SK-N-SH treated with all-trans-retinoic acid at 6 μM for 48 hours (cell line): ENCODE measurements at regions not wholly inside any gene's neighbourhood (a gene's known extent, or its start where the extent isn't known, plus 50 kb on each side); places are given as distances from the start of the nearest gene placed in this dataset.

Experiments
- ATAC-seq: fragments of 200-7000 bp; cut with Tn5 transposase; 3 replicates; pipeline ENCODE4 v1.9.1; 2020; ENCODE audit warnings: mild to moderate bottlenecking, moderate library complexity
- ARNTL ChIP-seq: fragments of 450-650 bp; formaldehyde crosslinking; IDR thresholded peaks from 2 replicates; pipeline ENCODE4 v1.5.0; 2020; ENCODE audit warnings: low read depth, mild to moderate bottlenecking, moderate library complexity, borderline replicate concordance
- BACH2 ChIP-seq: fragments of 250-450 bp; sonication (Bioruptor Pico); IDR thresholded peaks from 2 replicates; pipeline ENCODE4 v1.9.0; 2021; ENCODE audit warnings: mild to moderate bottlenecking, borderline replicate concordance
- CSDC2 ChIP-seq: fragments of 250-450 bp; sonication (Bioruptor Pico); IDR thresholded peaks from 2 replicates; pipeline ENCODE4 v1.5.0; 2020; ENCODE audit warnings: mild to moderate bottlenecking, moderate library complexity
- ESRRG ChIP-seq: fragments of 250-450 bp; sonication (Bioruptor Pico); IDR thresholded peaks from 2 replicates; pipeline ENCODE4 v1.6.1; 2021; ENCODE audit warnings: mild to moderate bottlenecking
- GLIS3 ChIP-seq: fragments of 250-450 bp; sonication (Bioruptor Pico); IDR thresholded peaks from 2 replicates; pipeline ENCODE4 v1.5.0; 2020; ENCODE audit warnings: mild to moderate bottlenecking, moderate library complexity
- ISL1 ChIP-seq: fragments of 250-450 bp; sonication (Bioruptor Pico); IDR thresholded peaks from 2 replicates; pipeline ENCODE4 v2.1.2; 2022; ENCODE audit warnings: mild to moderate bottlenecking, moderate library complexity
- OSR1 ChIP-seq: fragments of 250-450 bp; sonication (Bioruptor Pico); IDR thresholded peaks from 2 replicates; pipeline ENCODE4 v1.8.0; 2022; ENCODE audit warnings: moderate library complexity, mild to moderate bottlenecking, inconsistent platforms
- PATZ1 ChIP-seq: fragments of 250-450 bp; sonication (Bioruptor Pico); IDR thresholded peaks from 2 replicates; pipeline ENCODE4 v1.8.0; 2020; ENCODE audit warnings: mild to moderate bottlenecking, moderate library complexity, borderline replicate concordance
- PPARA ChIP-seq: fragments of 250-450 bp; sonication (Bioruptor Pico); IDR thresholded peaks from 2 replicates; pipeline ENCODE4 v1.5.0; 2020; ENCODE audit warnings: mild to moderate bottlenecking, borderline replicate concordance
- RARB ChIP-seq: fragments of 250-450 bp; sonication (Bioruptor Pico); IDR thresholded peaks from 2 replicates; pipeline ENCODE4 v1.8.0; 2021; ENCODE audit warnings: mild to moderate bottlenecking, moderate library complexity
- SNAI2 ChIP-seq: fragments of 250-450 bp; sonication (Bioruptor Pico); IDR thresholded peaks from 2 replicates; pipeline ENCODE4 v1.5.0; 2020; ENCODE audit warnings: mild to moderate bottlenecking, moderate library complexity
- TCF4 ChIP-seq: fragments of 250-450 bp; sonication (Bioruptor Pico); IDR thresholded peaks from 2 replicates; pipeline ENCODE4 v1.8.0; 2021; ENCODE audit warnings: mild to moderate bottlenecking, moderate library complexity, borderline replicate concordance
- TOX ChIP-seq: fragments of 250-450 bp; sonication (Bioruptor Pico); IDR thresholded peaks from 2 replicates; pipeline ENCODE4 v1.8.0; 2021; ENCODE audit warnings: mild to moderate bottlenecking, moderate library complexity, borderline replicate concordance
- TSHZ2 ChIP-seq: fragments of 250-450 bp; sonication (Bioruptor Pico); IDR thresholded peaks from 2 replicates; pipeline ENCODE4 v1.5.0; 2020; ENCODE audit warnings: mild to moderate bottlenecking, moderate library complexity
- ZC3H10 ChIP-seq: fragments of 250-450 bp; sonication (Bioruptor Pico); IDR thresholded peaks from 2 replicates; pipeline ENCODE4 v1.5.1; 2021; ENCODE audit warnings: mild to moderate bottlenecking, moderate library complexity
- ZFP3 ChIP-seq: fragments of 250-450 bp; sonication (Bioruptor Pico); IDR thresholded peaks from 2 replicates; pipeline ENCODE4 v1.5.0; 2020; ENCODE audit warnings: mild to moderate bottlenecking, moderate library complexity
- ZFP30 ChIP-seq: fragments of 450-650 bp; formaldehyde crosslinking; IDR thresholded peaks from 2 replicates; pipeline ENCODE4 v1.5.0; 2022; ENCODE audit warnings: mild to moderate bottlenecking, moderate library complexity
- ZNF565 ChIP-seq: fragments of 450-650 bp; formaldehyde crosslinking; conservative IDR thresholded peaks from 2 replicates; pipeline ENCODE4 v1.5.0; 2020; ENCODE audit warnings: low read depth, mild to moderate bottlenecking, moderate library complexity
- ZNF70 ChIP-seq: fragments of 450-650 bp; formaldehyde crosslinking; IDR thresholded peaks from 2 replicates; pipeline ENCODE4 v1.5.0; 2020; ENCODE audit warnings: mild to moderate bottlenecking, moderate library complexity
- ZNF8 ChIP-seq: fragments of 450-650 bp; formaldehyde crosslinking; IDR thresholded peaks from 2 replicates; pipeline ENCODE4 v1.5.0; 2020; ENCODE audit warnings: mild to moderate bottlenecking, moderate library complexity
- TF ChIP-seq, protein P1 (sequence below): fragments of 250-450 bp; sonication (Bioruptor Pico); IDR thresholded peaks from 2 replicates; pipeline ENCODE4 v1.5.1; 2020; ENCODE audit warnings: low read depth, mild to moderate bottlenecking, moderate library complexity
- TF ChIP-seq, protein P2 (sequence below): fragments of 250-450 bp; sonication (Bioruptor Pico); IDR thresholded peaks from 2 replicates; pipeline ENCODE4 v1.8.0; 2021; ENCODE audit warnings: low read depth, mild to moderate bottlenecking, moderate library complexity, borderline replicate concordance
- TF ChIP-seq, protein P3 (sequence below): fragments of 250-450 bp; sonication (Bioruptor Pico); IDR thresholded peaks from 2 replicates; pipeline ENCODE4 v1.5.1; 2021; ENCODE audit warnings: mild to moderate bottlenecking, moderate library complexity

- TF ChIP-seq ARNTL (CRISPR knock-in tag), result no peak
- no peak for TF ChIP-seq OSR1
- TF ChIP-seq, protein P1, sequence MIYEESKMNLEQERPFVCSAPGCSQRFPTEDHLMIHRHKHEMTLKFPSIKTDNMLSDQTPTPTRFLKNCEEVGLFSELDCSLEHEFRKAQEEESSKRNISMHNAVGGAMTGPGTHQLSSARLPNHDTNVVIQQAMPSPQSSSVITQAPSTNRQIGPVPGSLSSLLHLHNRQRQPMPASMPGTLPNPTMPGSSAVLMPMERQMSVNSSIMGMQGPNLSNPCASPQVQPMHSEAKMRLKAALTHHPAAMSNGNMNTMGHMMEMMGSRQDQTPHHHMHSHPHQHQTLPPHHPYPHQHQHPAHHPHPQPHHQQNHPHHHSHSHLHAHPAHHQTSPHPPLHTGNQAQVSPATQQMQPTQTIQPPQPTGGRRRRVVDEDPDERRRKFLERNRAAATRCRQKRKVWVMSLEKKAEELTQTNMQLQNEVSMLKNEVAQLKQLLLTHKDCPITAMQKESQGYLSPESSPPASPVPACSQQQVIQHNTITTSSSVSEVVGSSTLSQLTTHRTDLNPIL (CRISPR knock-in tag), result no peak
- no peak for TF ChIP-seq ZNF565 (CRISPR knock-in tag)
- TF ChIP-seq, all 23 proteins: peak for 0
- ATAC-seq, result no peak
Measured at GRCh38 chr13:22253107-22253506, 582.2 kb downstream of the FGF9 start.

GRCh38 chr13:22256111-22256639, 585.3 kb downstream of the FGF9 start:
- TF ChIP-seq ARNTL (CRISPR knock-in tag) (no peak), CSDC2 (no peak), OSR1 (no peak), ISL1 (CRISPR knock-in tag) (no peak), ZNF70 (CRISPR knock-in tag) (no peak), ZFP30 (CRISPR knock-in tag) (no peak), ZC3H10 (CRISPR knock-in tag) (no peak), TOX (no peak), ESRRG (CRISPR knock-in tag) (no peak), PPARA (CRISPR knock-in tag) (no peak), GLIS3 (CRISPR knock-in tag) (no peak), TCF4 (CRISPR knock-in tag) (no peak)
- TF ChIP-seq, protein P2, sequence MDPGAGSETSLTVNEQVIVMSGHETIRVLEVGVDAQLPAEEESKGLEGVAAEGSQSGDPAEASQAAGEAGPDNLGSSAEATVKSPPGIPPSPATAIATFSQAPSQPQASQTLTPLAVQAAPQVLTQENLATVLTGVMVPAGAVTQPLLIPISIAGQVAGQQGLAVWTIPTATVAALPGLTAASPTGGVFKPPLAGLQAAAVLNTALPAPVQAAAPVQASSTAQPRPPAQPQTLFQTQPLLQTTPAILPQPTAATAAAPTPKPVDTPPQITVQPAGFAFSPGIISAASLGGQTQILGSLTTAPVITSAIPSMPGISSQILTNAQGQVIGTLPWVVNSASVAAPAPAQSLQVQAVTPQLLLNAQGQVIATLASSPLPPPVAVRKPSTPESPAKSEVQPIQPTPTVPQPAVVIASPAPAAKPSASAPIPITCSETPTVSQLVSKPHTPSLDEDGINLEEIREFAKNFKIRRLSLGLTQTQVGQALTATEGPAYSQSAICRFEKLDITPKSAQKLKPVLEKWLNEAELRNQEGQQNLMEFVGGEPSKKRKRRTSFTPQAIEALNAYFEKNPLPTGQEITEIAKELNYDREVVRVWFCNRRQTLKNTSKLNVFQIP (CRISPR knock-in tag), result no peak
- no peak for ATAC-seq

GRCh38 chr13:22262001-22262885, 591.4 kb downstream of the FGF9 start:
- TF ChIP-seq ARNTL (CRISPR knock-in tag), result no peak
- TF ChIP-seq, protein P3, sequence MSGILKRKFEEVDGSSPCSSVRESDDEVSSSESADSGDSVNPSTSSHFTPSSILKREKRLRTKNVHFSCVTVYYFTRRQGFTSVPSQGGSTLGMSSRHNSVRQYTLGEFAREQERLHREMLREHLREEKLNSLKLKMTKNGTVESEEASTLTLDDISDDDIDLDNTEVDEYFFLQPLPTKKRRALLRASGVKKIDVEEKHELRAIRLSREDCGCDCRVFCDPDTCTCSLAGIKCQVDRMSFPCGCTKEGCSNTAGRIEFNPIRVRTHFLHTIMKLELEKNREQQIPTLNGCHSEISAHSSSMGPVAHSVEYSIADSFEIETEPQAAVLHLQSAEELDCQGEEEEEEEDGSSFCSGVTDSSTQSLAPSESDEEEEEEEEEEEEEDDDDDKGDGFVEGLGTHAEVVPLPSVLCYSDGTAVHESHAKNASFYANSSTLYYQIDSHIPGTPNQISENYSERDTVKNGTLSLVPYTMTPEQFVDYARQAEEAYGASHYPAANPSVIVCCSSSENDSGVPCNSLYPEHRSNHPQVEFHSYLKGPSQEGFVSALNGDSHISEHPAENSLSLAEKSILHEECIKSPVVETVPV (CRISPR knock-in tag), result no peak
- ATAC-seq, result no peak

DNA sequence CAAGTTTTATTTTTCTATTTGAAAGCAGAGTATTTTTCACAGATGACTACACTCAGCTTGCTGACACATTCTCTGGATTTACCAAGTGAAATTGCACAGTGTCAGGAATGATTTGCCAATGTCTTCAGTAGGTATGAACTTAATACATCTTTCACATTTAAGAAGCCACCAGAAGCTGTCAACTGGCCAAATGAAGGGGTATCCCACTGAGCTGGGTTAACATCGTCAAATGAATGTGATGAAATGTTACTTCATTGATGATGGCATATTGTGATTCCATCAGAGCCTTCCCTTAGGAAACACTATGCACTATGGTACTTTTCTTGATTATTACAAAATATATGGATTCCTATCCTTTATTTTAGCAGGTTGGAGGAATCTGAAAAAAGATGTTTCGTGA, 592.3 kb downstream of the FGF9 start:
- no peak for ATAC-seq
- TF ChIP-seq SNAI2 (CRISPR knock-in tag), result no peak
- no peak for TF ChIP-seq TCF4 (CRISPR knock-in tag)
- no peak for TF ChIP-seq OSR1
- no peak for TF ChIP-seq ZNF70 (CRISPR knock-in tag)
- TF ChIP-seq TOX, result no peak
- no peak for TF ChIP-seq BACH2 (CRISPR knock-in tag)
- TF ChIP-seq ZFP3 (CRISPR knock-in tag), result no peak
- no peak for TF ChIP-seq ZC3H10 (CRISPR knock-in tag)
- TF ChIP-seq ESRRG (CRISPR knock-in tag), result no peak
- TF ChIP-seq ZNF8 (CRISPR knock-in tag), result no peak
- no peak for TF ChIP-seq RARB (CRISPR knock-in tag)
- no peak for TF ChIP-seq TSHZ2 (CRISPR knock-in tag)
- no peak for TF ChIP-seq ZFP30 (CRISPR knock-in tag)
- TF ChIP-seq PATZ1 (CRISPR knock-in tag), result no peak
- TF ChIP-seq GLIS3 (CRISPR knock-in tag), result no peak
- TF ChIP-seq, all 23 proteins: peak for 0
